ENCODE measurements at regions not wholly inside any gene's neighbourhood (a gene's known extent, or its start where the extent isn't known, plus 50 kb on each side); places are given as distances from the start of the nearest gene placed in this dataset.

DNA sequence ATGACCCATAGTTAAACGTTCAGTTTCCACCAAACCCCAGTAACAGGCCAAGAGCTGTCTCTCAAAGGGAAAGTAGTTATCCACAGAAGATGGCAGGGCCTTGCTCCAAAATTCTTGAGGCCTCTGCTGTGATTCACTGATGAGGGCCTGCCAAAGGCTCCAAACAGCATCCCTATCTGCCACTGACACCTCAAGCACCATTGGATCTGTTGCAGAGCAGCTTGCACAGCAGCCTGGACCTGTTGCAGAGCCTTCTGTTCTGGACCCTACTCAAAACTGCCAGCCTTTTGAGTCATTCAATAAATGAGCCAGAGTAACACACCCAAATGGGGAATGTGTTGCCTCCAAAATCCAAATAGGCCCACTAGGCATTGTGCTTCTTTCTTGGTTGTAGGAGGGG, 741.5 kb upstream of the RGMB start:
- H3K9ac ChIP-seq: no peak overlapping the region

DNA sequence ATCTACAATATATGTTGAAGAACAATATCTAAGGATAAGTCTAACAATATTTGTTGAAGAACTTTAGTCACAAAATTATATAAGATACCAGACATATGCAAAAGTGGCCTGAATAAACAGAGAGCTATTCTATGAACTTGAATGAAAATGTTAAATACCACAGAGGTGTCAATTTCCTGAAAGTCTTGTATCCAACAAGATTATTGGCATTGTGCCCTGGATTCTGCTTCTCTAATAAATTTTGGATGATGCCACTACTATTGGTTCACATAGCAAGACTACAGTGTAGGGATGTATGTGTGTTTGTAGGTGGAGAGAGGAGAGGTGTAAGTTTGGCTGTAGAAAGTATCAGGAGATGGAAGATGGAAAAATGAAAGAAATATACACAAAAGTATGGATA, 731.8 kb upstream of the RGMB start:
- in situ Hi-C loops (cut with MboI): no loop called here
- Histone ChIP-seq H2AFZ (0 out of 2 replicates have a peak overlapping the region, but pooled peaks have one; percentile 7), H3K9ac (no peak overlapping the region), H3K4me3 (no peak overlapping the region), H3K4me2 (ENCODE audit: unreplicated experiment) (no peak overlapping the region), H3K9me2 (ENCODE audit: insufficient read depth) (no peaks in the 10 kb centered on the region), H3F3A (ENCODE audit: insufficient read depth) (no peaks in the 10 kb centered on the region), H3K27ac (no peak overlapping the region), H3K36me3 (ENCODE audit: low read depth) (no peaks in the 10 kb centered on the region), H3K4me1 (ENCODE audit: insufficient read depth) (no peaks in the 10 kb centered on the region), H3K27me3 (replicated peaks; ENCODE audit: insufficient read depth) (no peaks in the 10 kb centered on the region), H3K9me3 (ENCODE audit: low read depth) (no peaks in the 10 kb centered on the region), H4K20me1 (ENCODE audit: insufficient read depth) (no peaks in the 10 kb centered on the region), H3K79me2 (ENCODE audit: insufficient read depth) (no peaks in the 10 kb centered on the region)
- peak; percentile 3 for DNase-seq
- no peak for TF ChIP-seq EZH2phosphoT487 (IDR thresholded peaks at IDR 0.05; ENCODE audit: insufficient read depth, low read depth)
- no peak for TF ChIP-seq EZH2 (IDR thresholded peaks at IDR 0.05; ENCODE audit: insufficient read depth, poor library complexity, severe bottlenecking)

More for the DNA sequence above, 741.5 kb upstream of the RGMB start:
- Histone ChIP-seq H3K4me1 (ENCODE audit: insufficient read depth) (peaks cover 6% of the 10 kb centered on the region; the same call in 1 of the 2 replicates), H3F3A (ENCODE audit: insufficient read depth) (peaks cover 10% of the 10 kb centered on the region; the same call in 1 of the 2 replicates), H3K36me3 (ENCODE audit: low read depth) (no peaks in the 10 kb centered on the region), H3K27ac (no peak overlapping the region), H3K27me3 (replicated peaks; ENCODE audit: insufficient read depth) (no peaks in the 10 kb centered on the region), H3K9me2 (ENCODE audit: insufficient read depth) (peaks cover 3% of the 10 kb centered on the region; the same call in 1 of the 2 replicates), H3K9me3 (ENCODE audit: low read depth) (no peaks in the 10 kb centered on the region), H4K20me1 (ENCODE audit: insufficient read depth) (no peaks in the 10 kb centered on the region), H2AFZ (no peak overlapping the region), H3K4me3 (no peak overlapping the region), H3K4me2 (ENCODE audit: unreplicated experiment) (no peak overlapping the region), H3K79me2 (ENCODE audit: insufficient read depth) (no peaks in the 10 kb centered on the region)
- peak; percentile 60 for DNase-seq
- 6 to 15% methylated on average over 1 of the region's 1 CpG for WGBS, 2 experiments (ENCODE audit: low coverage in 1 of 2, low lambda C conversion rate in 2 of 2, missing lambda C conversion rate in 2 of 2)
- no peak for TF ChIP-seq EZH2 (IDR thresholded peaks at IDR 0.05; ENCODE audit: insufficient read depth, poor library complexity, severe bottlenecking)
- no peak for TF ChIP-seq EZH2phosphoT487 (IDR thresholded peaks at IDR 0.05; ENCODE audit: insufficient read depth, low read depth)
- in situ Hi-C loops (cut with MboI): no loop called here

DNA sequence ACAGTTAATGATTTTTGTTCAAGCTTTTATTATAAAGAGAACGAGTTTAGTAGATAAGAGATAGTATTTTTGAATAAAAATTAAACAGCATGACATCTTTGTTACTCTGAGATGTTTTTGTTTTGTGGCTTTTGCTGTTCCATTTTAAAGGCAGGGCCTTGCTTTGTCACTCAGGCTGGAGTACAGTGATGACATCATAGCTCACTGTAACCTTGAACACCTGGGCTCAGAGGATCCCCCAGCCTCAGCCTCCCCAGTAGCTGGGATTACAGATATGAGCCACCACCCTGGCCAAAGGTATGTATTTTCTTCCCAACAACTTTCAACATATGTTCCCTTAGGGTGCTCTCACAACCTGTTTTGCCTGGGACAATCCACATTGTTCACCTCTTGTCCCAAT, 730.9 kb upstream of the RGMB start:
- Histone ChIP-seq H3K4me1 (ENCODE audit: insufficient read depth) (no peaks in the 10 kb centered on the region), H3K36me3 (ENCODE audit: low read depth) (no peaks in the 10 kb centered on the region), H3K27ac (no peak overlapping the region), H2AFZ (0 out of 2 replicates have a peak overlapping the region, but pooled peaks have one; percentile 7), H3K9me2 (ENCODE audit: insufficient read depth) (no peaks in the 10 kb centered on the region), H3K79me2 (ENCODE audit: insufficient read depth) (no peaks in the 10 kb centered on the region), H3K4me3 (no peak overlapping the region), H3K27me3 (replicated peaks; ENCODE audit: insufficient read depth) (no peaks in the 10 kb centered on the region), H4K20me1 (ENCODE audit: insufficient read depth) (no peaks in the 10 kb centered on the region), H3K4me2 (ENCODE audit: unreplicated experiment) (no peak overlapping the region), H3K9me3 (ENCODE audit: low read depth) (no peaks in the 10 kb centered on the region), H3F3A (ENCODE audit: insufficient read depth) (no peaks in the 10 kb centered on the region), H3K9ac (no peak overlapping the region)
- 97 to 100% methylated on average over 1 of the region's 1 CpG for WGBS, 2 experiments (ENCODE audit: low coverage in 1 of 2, low lambda C conversion rate in 2 of 2, missing lambda C conversion rate in 2 of 2)
- DNase-seq: no peak
- in situ Hi-C loops (cut with MboI): no loop called here
- TF ChIP-seq EZH2 (IDR thresholded peaks at IDR 0.05; ENCODE audit: insufficient read depth, poor library complexity, severe bottlenecking): no peak

DNA sequence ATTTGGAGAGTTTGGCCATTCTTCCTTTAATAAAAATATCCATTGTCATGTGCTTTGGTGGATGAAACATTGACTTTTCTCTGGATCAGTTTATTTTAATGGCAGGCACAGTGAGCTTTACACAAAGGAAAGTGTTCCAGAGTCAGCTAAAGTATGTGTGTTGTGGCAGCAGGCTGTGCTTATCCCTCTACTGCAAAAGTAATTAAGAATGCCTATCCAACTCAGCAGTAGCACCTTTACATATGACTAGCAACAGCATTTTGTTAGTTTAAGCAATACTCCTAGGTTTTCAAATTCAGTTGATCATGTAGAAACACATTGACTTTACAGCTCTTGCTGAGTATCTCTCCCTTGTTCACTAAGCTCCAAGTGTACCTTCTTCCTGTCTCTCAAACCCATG, 730.5 kb upstream of the RGMB start:
- Histone ChIP-seq H3K27ac (no peak overlapping the region), H3F3A (ENCODE audit: insufficient read depth) (no peaks in the 10 kb centered on the region), H3K4me3 (no peak overlapping the region), H3K4me1 (ENCODE audit: insufficient read depth) (no peaks in the 10 kb centered on the region), H4K20me1 (ENCODE audit: insufficient read depth) (no peaks in the 10 kb centered on the region), H3K79me2 (ENCODE audit: insufficient read depth) (no peaks in the 10 kb centered on the region), H3K27me3 (replicated peaks; ENCODE audit: insufficient read depth) (no peaks in the 10 kb centered on the region), H3K36me3 (ENCODE audit: low read depth) (no peaks in the 10 kb centered on the region), H3K9me2 (ENCODE audit: insufficient read depth) (no peaks in the 10 kb centered on the region), H3K9ac (no peak overlapping the region), H3K9me3 (ENCODE audit: low read depth) (no peaks in the 10 kb centered on the region), H2AFZ (0 out of 2 replicates have a peak overlapping the region, but pooled peaks have one; percentile 14), H3K4me2 (ENCODE audit: unreplicated experiment) (no peak overlapping the region)
- in situ Hi-C loops (cut with MboI): no loop called here
- TF ChIP-seq EZH2phosphoT487 (IDR thresholded peaks at IDR 0.05; ENCODE audit: insufficient read depth, low read depth) (no peak), EZH2 (IDR thresholded peaks at IDR 0.05; ENCODE audit: insufficient read depth, poor library complexity, severe bottlenecking) (no peak)
- no peak for DNase-seq

DNA sequence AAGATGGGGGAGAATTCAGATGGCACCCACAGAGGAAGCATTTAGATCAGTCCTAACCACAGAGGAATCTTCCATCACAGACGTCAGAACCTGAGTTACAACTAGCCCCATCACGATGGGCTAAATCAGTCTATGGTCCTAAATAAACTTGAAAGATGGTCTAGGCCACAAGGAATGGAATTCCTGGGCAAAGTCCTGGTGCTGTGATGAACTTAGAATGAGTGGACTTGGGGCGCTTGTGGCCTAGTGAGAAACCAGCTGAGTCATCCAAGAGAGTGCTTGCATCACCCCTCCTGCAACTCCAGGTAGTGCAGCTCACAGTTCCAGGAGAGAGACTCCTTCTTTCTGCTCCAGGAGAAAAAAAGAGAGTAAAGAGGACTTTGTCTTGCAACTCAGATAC, 722.9 kb upstream of the RGMB start:
- in situ Hi-C loops (cut with MboI): no loop called here

More for the DNA sequence above, 722.9 kb upstream of the RGMB start:
- Histone ChIP-seq H3K79me2 (ENCODE audit: insufficient read depth) (no peaks in the 10 kb centered on the region), H3K27me3 (replicated peaks; ENCODE audit: insufficient read depth) (no peaks in the 10 kb centered on the region), H2AFZ (no peak overlapping the region), H3K27ac (no peak overlapping the region), H3K9ac (no peak overlapping the region), H3K4me1 (ENCODE audit: insufficient read depth) (no peaks in the 10 kb centered on the region), H3K9me2 (ENCODE audit: insufficient read depth) (no peaks in the 10 kb centered on the region), H3F3A (ENCODE audit: insufficient read depth) (no peaks in the 10 kb centered on the region), H3K4me2 (ENCODE audit: unreplicated experiment) (no peak overlapping the region), H3K9me3 (ENCODE audit: low read depth) (no peaks in the 10 kb centered on the region), H3K4me3 (no peak overlapping the region), H3K36me3 (ENCODE audit: low read depth) (no peaks in the 10 kb centered on the region), H4K20me1 (ENCODE audit: insufficient read depth) (no peaks in the 10 kb centered on the region)
- peak; percentile 44 for DNase-seq
- whole genome bisulfite sequencing, 2 experiments (ENCODE audit: low coverage in 1 of 2, low lambda C conversion rate in 2 of 2, missing lambda C conversion rate in 2 of 2): 68 to 70% methylated on average over 3 of the region's 3 CpGs
- TF ChIP-seq EZH2 (IDR thresholded peaks at IDR 0.05; ENCODE audit: insufficient read depth, poor library complexity, severe bottlenecking): no peak
- no peak for TF ChIP-seq EZH2phosphoT487 (IDR thresholded peaks at IDR 0.05; ENCODE audit: insufficient read depth, low read depth)

All from GM23248 (cell line).